Activated B cell treated with CpG ODN at 0.5 μM for 24 hours (primary cell): ENCODE measurements at regions not wholly inside any gene's neighbourhood (a gene's known extent, or its start where the extent isn't known, plus 50 kb on each side); places are given as distances from the start of the nearest gene placed in this dataset.

Source experiments
- ATAC-seq: fragments of 200-7000 bp; cut with Tn5 transposase; one replicate; pipeline ENCODE4 v1.10.0; 2021; ENCODE audit warnings: low read depth, mild to moderate bottlenecking, moderate library complexity
- CTCF ChIA-PET: fragments of 350-600 bp; sonication (Branson Sonifier 250); formaldehyde crosslinking; loops from one replicate; lab custom pipeline; 2021; ENCODE audit warnings: antibody characterized with exemption; lab: Charles Lee
- POLR2A ChIA-PET: fragments of 350-600 bp; sonication (Branson Sonifier 250); formaldehyde crosslinking; loops from one replicate; lab custom pipeline; 2021; ENCODE audit warnings: antibody characterized with exemption; lab: Charles Lee
- DNase-seq: peaks from one replicate; pipeline ENCODE4 v3.0.0; 2022
- H3K27ac Mint-ChIP-seq: one replicate; pipeline ENCODE4 v1.8.0; 2020; ENCODE audit warnings: mixed read lengths
- H3K27me3 Mint-ChIP-seq: one replicate; pipeline ENCODE4 v1.8.0; 2021; ENCODE audit warnings: mixed read lengths
- H3K36me3 Mint-ChIP-seq: one replicate; pipeline ENCODE4 v1.8.0; 2021; ENCODE audit warnings: low read depth, mixed read lengths
- H3K4me1 Mint-ChIP-seq: one replicate; pipeline ENCODE4 v1.8.0; 2021; ENCODE audit warnings: mixed read lengths
- H3K4me3 Mint-ChIP-seq: one replicate; pipeline ENCODE4 v1.8.0; 2020; ENCODE audit warnings: mild to moderate bottlenecking, mixed read lengths
- H3K9me3 Mint-ChIP-seq: one replicate; pipeline ENCODE4 v1.8.0; 2020; ENCODE audit warnings: mixed read lengths
- intact Hi-C: fragments of 100-400 bp; cut with micrococcal nuclease; formaldehyde crosslinking; loops from one replicate; pipeline ENCODE4 v1.15.1; 2024
- TF ChIP-seq, protein P1 (sequence below): fragments of 200-600 bp; IDR thresholded peaks from one replicate; pipeline ENCODE4 v1.8.0; 2022; ENCODE audit warnings: antibody characterized with exemption, mild to moderate bottlenecking

DNA sequence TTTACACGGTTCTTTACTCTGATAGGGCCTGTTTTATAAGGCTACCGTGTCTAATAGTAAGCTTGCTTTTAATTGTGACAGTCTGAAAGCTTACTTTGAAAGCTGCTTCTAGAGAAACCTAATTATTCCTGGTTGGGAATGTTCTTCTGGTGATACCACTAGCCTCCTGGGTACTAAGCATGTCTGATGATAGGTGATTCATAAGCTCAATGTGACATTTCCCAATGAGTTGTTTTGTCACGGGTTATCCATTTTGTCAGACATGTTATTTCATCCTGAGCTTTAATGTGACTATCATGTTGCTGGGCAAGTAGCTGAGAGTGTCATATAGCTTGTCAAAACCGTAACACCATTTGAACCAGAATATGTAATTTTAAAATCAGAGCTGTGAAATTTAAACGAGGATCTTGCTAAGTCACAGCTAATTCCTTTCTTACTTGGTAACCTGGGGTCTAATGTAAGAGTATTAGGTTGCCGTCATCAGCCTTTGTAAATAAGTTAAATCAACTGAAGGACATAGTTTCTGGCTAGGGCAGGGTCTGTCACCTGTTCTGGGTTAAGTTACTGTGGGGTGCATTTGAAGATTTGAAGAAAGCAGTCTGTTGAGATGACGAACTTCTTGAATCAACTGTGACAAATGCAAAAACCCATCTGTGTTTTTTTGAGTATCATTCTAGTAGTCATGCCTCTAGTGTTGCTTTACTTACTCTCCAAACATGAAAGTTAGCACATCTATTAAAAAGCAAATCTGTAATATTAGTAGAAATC lies 529.2 kb downstream of the USP25 start:
- ATAC-seq, result no peak
- DNase-seq, result no peak

GRCh38 chr21:16262091-16262490 lies 532.3 kb downstream of the USP25 start:
- H3K27ac Mint-ChIP-seq, result no peak overlapping the region
- CTCF ChIA-PET, result no interaction called here
- no peaks in the 10 kb centered on the region for H3K27me3 Mint-ChIP-seq
- DNase-seq (no peak), ATAC-seq (no peak)
- no peaks in the 10 kb centered on the region for H3K9me3 Mint-ChIP-seq
- POLR2A ChIA-PET, result no interaction called here
- H3K4me1 Mint-ChIP-seq, result no peaks in the 10 kb centered on the region
- H3K4me3 Mint-ChIP-seq, result no peak overlapping the region
- no peaks in the 10 kb centered on the region for H3K36me3 Mint-ChIP-seq
- intact Hi-C loops, result no loop called here
- TF ChIP-seq, protein P1, sequence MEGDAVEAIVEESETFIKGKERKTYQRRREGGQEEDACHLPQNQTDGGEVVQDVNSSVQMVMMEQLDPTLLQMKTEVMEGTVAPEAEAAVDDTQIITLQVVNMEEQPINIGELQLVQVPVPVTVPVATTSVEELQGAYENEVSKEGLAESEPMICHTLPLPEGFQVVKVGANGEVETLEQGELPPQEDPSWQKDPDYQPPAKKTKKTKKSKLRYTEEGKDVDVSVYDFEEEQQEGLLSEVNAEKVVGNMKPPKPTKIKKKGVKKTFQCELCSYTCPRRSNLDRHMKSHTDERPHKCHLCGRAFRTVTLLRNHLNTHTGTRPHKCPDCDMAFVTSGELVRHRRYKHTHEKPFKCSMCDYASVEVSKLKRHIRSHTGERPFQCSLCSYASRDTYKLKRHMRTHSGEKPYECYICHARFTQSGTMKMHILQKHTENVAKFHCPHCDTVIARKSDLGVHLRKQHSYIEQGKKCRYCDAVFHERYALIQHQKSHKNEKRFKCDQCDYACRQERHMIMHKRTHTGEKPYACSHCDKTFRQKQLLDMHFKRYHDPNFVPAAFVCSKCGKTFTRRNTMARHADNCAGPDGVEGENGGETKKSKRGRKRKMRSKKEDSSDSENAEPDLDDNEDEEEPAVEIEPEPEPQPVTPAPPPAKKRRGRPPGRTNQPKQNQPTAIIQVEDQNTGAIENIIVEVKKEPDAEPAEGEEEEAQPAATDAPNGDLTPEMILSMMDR, result no peak

More for the DNA sequence above, 529.2 kb downstream of the USP25 start:
- Mint-ChIP-seq H3K4me1 (no peaks in the 10 kb centered on the region), H3K36me3 (no peaks in the 10 kb centered on the region), H3K27me3 (no peaks in the 10 kb centered on the region), H3K27ac (no peak overlapping the region), H3K4me3 (no peak overlapping the region), H3K9me3 (no peaks in the 10 kb centered on the region)
- CTCF ChIA-PET, result no interaction called here
- POLR2A ChIA-PET, result no interaction called here
- intact Hi-C loops, result no loop called here
- TF ChIP-seq, protein P1, result no peak

DNA sequence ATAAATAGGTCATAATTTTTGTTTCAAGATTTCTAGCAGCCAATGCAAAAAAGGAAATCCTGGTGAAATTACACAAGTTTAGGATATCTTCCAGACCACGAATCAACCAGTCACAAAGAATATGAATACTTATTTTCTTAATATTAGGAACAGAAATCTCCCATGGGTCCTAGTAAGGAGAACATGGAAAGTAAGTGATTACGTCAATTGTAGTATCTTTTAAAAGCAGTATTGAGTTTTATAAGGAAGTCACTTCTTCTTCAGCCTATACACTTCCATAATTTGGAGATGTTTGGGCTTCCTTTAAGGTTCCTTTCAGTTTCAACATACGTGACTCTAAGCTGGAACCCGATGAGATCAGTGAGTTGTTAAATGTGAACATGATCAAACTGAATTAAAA lies 534.5 kb downstream of the USP25 start:
- H3K36me3 Mint-ChIP-seq, result no peaks in the 10 kb centered on the region
- intact Hi-C loops, result no loop called here
- H3K4me1 Mint-ChIP-seq, result no peaks in the 10 kb centered on the region
- DNase-seq (no peak), ATAC-seq (no peak)
- POLR2A ChIA-PET, result no interaction called here
- TF ChIP-seq, protein P1, result no peak
- H3K27me3 Mint-ChIP-seq, result no peaks in the 10 kb centered on the region
- no peak overlapping the region for H3K27ac Mint-ChIP-seq
- CTCF ChIA-PET, result no interaction called here
- H3K4me3 Mint-ChIP-seq, result no peak overlapping the region
- no peaks in the 10 kb centered on the region for H3K9me3 Mint-ChIP-seq

- no peak for DNase-seq
- H3K9me3 Mint-ChIP-seq, result no peaks in the 10 kb centered on the region
- H3K27me3 Mint-ChIP-seq, result no peaks in the 10 kb centered on the region
- TF ChIP-seq, protein P1, result no peak
- no peak overlapping the region for H3K4me3 Mint-ChIP-seq
- intact Hi-C loops, result no loop called here
- H3K27ac Mint-ChIP-seq, result no peak overlapping the region
- POLR2A ChIA-PET, result no interaction called here
- no peak for ATAC-seq
- no peaks in the 10 kb centered on the region for H3K4me1 Mint-ChIP-seq
- CTCF ChIA-PET, result no interaction called here
- H3K36me3 Mint-ChIP-seq, result no peaks in the 10 kb centered on the region
Measured at GRCh38 chr21:16269476-16269875, 539.7 kb downstream of the USP25 start.

DNA sequence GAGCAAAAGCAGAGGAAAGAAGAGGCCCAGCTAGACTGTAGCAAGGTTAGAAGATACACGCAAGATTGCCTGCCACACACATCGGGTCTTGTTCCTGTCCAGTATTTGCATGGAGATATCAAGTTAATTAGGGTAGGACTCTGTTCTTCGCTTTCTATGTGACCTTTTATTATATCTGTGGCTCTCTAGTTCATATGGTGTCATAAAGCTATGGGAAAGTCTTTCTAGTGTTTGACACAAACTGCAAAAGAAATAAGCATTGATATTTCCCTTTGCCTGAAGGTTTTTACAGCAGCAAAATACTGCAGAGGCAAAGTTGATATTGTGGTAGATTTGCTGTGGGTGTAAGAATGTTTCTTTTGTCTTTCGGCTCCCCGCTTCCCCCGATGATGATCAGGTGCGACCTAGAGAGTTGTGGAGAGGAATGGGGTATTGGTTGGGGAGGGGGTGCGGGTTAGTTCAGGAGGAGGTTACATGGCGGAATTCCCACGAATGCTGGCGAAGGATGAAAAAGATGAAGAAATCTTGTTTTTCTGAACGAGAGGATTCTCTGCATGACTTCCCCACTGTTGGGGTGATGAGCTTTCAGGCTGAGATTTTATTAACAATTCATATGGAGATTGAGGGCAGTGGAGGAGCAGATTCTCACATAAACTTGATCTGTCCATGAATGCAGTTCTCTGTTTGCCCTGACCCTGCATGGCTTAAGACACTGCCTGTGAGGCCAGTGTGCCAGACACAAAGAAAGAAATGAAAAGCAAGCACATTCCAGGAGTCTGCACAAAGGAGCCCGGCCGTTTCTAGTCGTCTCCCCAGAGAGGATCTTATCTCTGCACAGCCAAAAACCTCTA lies 550.2 kb downstream of the USP25 start:
- DNase-seq (no peak), ATAC-seq (no peak)
- no peaks in the 10 kb centered on the region for H3K4me1 Mint-ChIP-seq
- TF ChIP-seq, protein P1, result no peak
- no peak overlapping the region for H3K4me3 Mint-ChIP-seq
- no peaks in the 10 kb centered on the region for H3K36me3 Mint-ChIP-seq
- POLR2A ChIA-PET, result no interaction called here
- no peaks in the 10 kb centered on the region for H3K9me3 Mint-ChIP-seq
- intact Hi-C loops, result no loop called here
- no peak overlapping the region for H3K27ac Mint-ChIP-seq
- CTCF ChIA-PET, result no interaction called here
- no peaks in the 10 kb centered on the region for H3K27me3 Mint-ChIP-seq
